ENCODE measurements at regions not wholly inside any gene's neighbourhood (a gene's known extent, or its start where the extent isn't known, plus 50 kb on each side); places are given as distances from the start of the nearest gene placed in this dataset.

- Histone ChIP-seq H3K4me3 (ENCODE audit: low read depth, low read length) (no peak overlapping the region), H3K27ac (no peak overlapping the region), H3K27me3 (ENCODE audit: insufficient read depth, low read depth, severe bottlenecking) (no peaks in the 10 kb centered on the region), H3K36me3 (no peaks in the 10 kb centered on the region), H3K9me3 (ENCODE audit: severe bottlenecking) (no peaks in the 10 kb centered on the region)
- DNase-seq, result no peak
- peak; percentile 19; the same call in 1 of the 2 replicates for TF ChIP-seq CTCF (IDR thresholded peaks at IDR 0.05; ENCODE audit: low read depth, low read length)
Observed at GRCh38 chr11:115042002-115042401, 363.7 kb downstream of the NXPE2 start.

DNA sequence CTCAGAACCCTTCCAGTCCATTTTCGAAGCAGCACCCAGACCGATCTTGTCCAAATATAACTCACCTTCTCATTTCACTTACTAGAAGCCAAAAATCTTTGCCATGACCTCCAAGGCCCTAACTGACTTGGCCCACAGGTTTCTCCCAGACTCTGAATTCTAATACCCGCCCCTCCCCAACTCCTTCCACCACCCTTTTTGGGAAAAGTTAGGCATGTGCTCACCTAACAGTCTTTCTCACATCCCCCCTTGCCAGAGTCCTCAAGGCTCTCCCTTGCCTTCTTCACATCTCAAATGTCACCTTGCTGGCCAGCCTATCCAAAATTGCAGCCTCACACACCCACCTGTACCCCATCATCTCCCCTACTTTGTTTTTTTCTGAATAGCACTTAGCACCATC, 369.3 kb downstream of the NXPE2 start:
- H3K27me3 ChIP-seq (ENCODE audit: insufficient read depth, low read depth, severe bottlenecking), result no peaks in the 10 kb centered on the region
- no peaks in the 10 kb centered on the region for H3K9me3 ChIP-seq (ENCODE audit: severe bottlenecking)
- no peak for TF ChIP-seq CTCF (IDR thresholded peaks at IDR 0.05; ENCODE audit: low read depth, low read length)
- H3K27ac ChIP-seq, result no peak overlapping the region
- no peak for DNase-seq
- H3K36me3 ChIP-seq, result no peaks in the 10 kb centered on the region
- H3K4me3 ChIP-seq (ENCODE audit: low read depth, low read length), result no peak overlapping the region

DNA sequence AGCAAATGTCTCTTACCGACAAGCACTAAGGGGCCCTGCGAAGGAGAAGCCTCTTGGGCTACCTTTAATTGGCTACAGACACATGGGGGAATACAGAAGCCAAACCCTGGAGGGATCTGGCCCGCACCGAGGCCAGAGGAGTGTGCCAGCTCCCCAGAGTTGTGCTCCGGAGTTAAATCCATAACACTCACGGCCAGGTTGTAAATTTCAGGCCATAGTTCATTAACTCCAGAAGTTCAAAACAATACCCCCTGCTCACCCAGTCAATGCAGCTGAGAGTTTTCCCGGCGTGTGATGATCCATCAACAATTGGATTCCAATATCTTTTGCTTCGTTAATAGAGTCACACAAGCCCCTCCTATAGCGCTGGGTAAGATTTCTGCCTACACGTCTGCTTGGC, 371.5 kb downstream of the NXPE2 start:
- no peak overlapping the region for H3K27ac ChIP-seq

GRCh38 chr11:115050756-115051155, 372.4 kb downstream of the NXPE2 start:
- H3K36me3 ChIP-seq, result no peaks in the 10 kb centered on the region
- no peaks in the 10 kb centered on the region for H3K27me3 ChIP-seq (ENCODE audit: insufficient read depth, low read depth, severe bottlenecking)
- no peak for DNase-seq
- no peak overlapping the region for H3K4me3 ChIP-seq (ENCODE audit: low read depth, low read length)
- no peak for TF ChIP-seq CTCF (IDR thresholded peaks at IDR 0.05; ENCODE audit: low read depth, low read length)
- no peak overlapping the region for H3K27ac ChIP-seq
- no peaks in the 10 kb centered on the region for H3K9me3 ChIP-seq (ENCODE audit: severe bottlenecking)

More for the DNA sequence above, 371.5 kb downstream of the NXPE2 start:
- Histone ChIP-seq H3K4me3 (ENCODE audit: low read depth, low read length) (no peak overlapping the region), H3K9me3 (ENCODE audit: severe bottlenecking) (no peaks in the 10 kb centered on the region), H3K36me3 (no peaks in the 10 kb centered on the region), H3K27me3 (ENCODE audit: insufficient read depth, low read depth, severe bottlenecking) (no peaks in the 10 kb centered on the region)
- no peak for DNase-seq
- TF ChIP-seq CTCF (IDR thresholded peaks at IDR 0.05; ENCODE audit: low read depth, low read length), result no peak

- no peaks in the 10 kb centered on the region for H3K36me3 ChIP-seq
- no peak overlapping the region for H3K27ac ChIP-seq
- peaks cover 8% of the 10 kb centered on the region for H3K9me3 ChIP-seq (ENCODE audit: severe bottlenecking)
- no peaks in the 10 kb centered on the region for H3K27me3 ChIP-seq (ENCODE audit: insufficient read depth, low read depth, severe bottlenecking)
- no peak for DNase-seq
- H3K4me3 ChIP-seq (ENCODE audit: low read depth, low read length), result no peak overlapping the region
- TF ChIP-seq CTCF (IDR thresholded peaks at IDR 0.05; ENCODE audit: low read depth, low read length), result no peak
Observed at GRCh38 chr11:115051938-115052590, 373.7 kb downstream of the NXPE2 start.

DNA sequence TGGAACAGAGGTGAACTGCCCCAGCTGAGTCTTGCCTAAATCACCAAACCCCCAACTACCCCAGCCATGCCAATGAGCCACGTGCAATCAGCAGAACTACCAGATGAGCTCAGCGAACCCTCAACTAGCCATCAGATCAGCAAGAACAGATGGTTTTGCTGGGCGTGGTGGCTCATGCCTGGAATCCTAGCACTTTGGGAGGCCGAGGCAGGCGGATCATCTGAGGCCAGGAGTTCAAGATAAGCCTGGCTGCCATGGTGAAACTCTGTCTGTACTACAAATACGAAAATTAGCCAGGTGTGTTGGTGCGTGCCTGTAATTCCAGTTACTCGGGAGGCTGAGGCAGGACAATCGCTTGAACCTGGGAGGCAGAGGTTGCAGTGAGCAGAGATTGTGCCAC, 374.3 kb downstream of the NXPE2 start:
- H3K27me3 ChIP-seq (ENCODE audit: insufficient read depth, low read depth, severe bottlenecking), result no peaks in the 10 kb centered on the region
- peaks cover 8% of the 10 kb centered on the region for H3K9me3 ChIP-seq (ENCODE audit: severe bottlenecking)
- peak; percentile 68 for DNase-seq
- no peak for TF ChIP-seq CTCF (IDR thresholded peaks at IDR 0.05; ENCODE audit: low read depth, low read length)
- no peaks in the 10 kb centered on the region for H3K36me3 ChIP-seq
- no peak overlapping the region for H3K27ac ChIP-seq
- no peak overlapping the region for H3K4me3 ChIP-seq (ENCODE audit: low read depth, low read length)

Data from WERI-Rb-1 (cell line).